ENCODE measurements at regions not wholly inside any gene's neighbourhood (a gene's known extent, or its start where the extent isn't known, plus 50 kb on each side); places are given as distances from the start of the nearest gene placed in this dataset.

DNA sequence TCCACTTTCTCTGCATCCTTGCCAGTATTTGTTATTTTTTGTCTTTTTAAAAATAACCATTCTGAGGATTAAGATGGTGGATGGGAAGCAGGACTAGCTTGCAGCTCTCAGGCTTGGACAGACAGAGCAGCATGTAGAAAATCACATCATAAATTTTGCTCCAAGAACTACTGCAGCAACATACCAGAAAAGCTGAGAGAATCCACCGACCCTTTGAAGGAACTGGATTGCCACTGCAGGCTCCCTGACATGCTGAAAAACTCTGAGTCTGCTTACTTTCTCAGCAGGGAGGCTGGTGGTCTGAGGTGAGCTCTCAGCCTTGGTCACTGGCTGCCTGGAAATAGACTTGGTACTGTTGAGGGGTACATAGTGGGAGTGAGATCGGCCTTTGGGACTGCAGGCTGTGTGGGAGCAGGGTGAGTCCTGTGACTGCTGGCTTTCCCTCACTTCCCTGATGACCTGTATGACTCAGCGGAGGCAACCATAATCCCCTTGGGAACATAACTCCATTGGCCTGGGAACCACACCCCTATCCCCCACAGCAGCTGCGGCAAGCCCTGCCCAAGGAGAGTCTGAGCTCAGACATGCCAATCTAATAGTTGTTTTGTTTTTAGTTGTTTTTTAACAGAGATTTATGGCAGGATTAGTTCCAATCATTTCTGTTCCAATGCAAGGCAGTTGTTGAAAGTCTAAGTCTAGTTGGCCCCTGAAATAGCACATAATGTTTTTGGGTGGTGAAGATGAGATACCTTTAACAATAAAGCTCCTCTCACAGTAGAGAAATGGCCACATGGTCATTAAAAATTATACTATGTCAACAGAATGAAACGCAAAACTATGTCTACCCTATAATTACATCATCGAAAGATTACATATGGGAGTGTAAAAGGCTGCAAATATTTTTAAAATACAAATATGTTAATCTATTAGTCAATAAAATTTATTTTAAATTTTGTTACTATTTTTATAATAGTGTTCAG is 414.2 kb upstream of the CHAC2 start:
- TF ChIP-seq, protein P1, sequence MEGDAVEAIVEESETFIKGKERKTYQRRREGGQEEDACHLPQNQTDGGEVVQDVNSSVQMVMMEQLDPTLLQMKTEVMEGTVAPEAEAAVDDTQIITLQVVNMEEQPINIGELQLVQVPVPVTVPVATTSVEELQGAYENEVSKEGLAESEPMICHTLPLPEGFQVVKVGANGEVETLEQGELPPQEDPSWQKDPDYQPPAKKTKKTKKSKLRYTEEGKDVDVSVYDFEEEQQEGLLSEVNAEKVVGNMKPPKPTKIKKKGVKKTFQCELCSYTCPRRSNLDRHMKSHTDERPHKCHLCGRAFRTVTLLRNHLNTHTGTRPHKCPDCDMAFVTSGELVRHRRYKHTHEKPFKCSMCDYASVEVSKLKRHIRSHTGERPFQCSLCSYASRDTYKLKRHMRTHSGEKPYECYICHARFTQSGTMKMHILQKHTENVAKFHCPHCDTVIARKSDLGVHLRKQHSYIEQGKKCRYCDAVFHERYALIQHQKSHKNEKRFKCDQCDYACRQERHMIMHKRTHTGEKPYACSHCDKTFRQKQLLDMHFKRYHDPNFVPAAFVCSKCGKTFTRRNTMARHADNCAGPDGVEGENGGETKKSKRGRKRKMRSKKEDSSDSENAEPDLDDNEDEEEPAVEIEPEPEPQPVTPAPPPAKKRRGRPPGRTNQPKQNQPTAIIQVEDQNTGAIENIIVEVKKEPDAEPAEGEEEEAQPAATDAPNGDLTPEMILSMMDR (conservative IDR thresholded peaks at IDR 0.05; ENCODE audit: low read depth, low read length), result no peak
- TF ChIP-seq EZH2 (IDR thresholded peaks at IDR 0.05; ENCODE audit: borderline replicate concordance, low read depth, low read length, poor library complexity, severe bottlenecking), result no peak
